ENCODE measurements at regions not wholly inside any gene's neighbourhood (a gene's known extent, or its start where the extent isn't known, plus 50 kb on each side); places are given as distances from the start of the nearest gene placed in this dataset.

DNA sequence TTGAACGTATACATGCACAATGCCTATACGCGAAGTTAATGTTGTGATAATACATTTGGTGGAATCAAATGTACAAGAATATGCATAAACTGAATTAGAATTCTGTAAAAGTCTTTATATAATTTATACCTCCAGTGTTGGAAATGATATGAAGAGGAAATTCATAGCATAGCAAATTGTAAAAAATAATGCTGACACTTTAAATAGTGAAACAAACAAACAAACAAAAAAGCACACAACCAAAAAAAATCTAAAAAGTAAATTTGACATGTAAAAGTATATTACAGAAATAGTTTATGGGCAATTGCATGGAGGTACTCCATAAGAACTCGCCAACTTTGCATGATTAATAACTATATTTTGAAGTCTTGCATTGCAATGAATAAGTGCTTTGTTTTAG is 780.9 kb downstream of the TBC1D32 start:
- Histone ChIP-seq H3K4me1 (no peaks in the 10 kb centered on the region), H3K27ac (no peak overlapping the region), H3K36me3 (no peaks in the 10 kb centered on the region), H3K4me3 (no peak overlapping the region), H3K9me3 (no peaks in the 10 kb centered on the region), H3K27me3 (replicated peaks in 1 of 7) (no peaks in the 10 kb centered on the region)
- intact Hi-C loops (cut with DNase I; ENCODE audit: low total_unique reads) = no loop called here
- no peak for DNase-seq
- no peak for TF ChIP-seq POLR2AphosphoS5 (IDR thresholded peaks at IDR 0.05)
- no peak for TF ChIP-seq POLR2A (IDR thresholded peaks at IDR 0.05)
- TF ChIP-seq, protein P1, sequence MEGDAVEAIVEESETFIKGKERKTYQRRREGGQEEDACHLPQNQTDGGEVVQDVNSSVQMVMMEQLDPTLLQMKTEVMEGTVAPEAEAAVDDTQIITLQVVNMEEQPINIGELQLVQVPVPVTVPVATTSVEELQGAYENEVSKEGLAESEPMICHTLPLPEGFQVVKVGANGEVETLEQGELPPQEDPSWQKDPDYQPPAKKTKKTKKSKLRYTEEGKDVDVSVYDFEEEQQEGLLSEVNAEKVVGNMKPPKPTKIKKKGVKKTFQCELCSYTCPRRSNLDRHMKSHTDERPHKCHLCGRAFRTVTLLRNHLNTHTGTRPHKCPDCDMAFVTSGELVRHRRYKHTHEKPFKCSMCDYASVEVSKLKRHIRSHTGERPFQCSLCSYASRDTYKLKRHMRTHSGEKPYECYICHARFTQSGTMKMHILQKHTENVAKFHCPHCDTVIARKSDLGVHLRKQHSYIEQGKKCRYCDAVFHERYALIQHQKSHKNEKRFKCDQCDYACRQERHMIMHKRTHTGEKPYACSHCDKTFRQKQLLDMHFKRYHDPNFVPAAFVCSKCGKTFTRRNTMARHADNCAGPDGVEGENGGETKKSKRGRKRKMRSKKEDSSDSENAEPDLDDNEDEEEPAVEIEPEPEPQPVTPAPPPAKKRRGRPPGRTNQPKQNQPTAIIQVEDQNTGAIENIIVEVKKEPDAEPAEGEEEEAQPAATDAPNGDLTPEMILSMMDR (IDR thresholded peaks at IDR 0.05 in 8 of 11, conservative IDR thresholded peaks at IDR 0.05 in 3 of 11) = no peak
- 86 to 94% (median 91%) methylated on average over 4 of the region's 4 CpGs for WGBS, 5 donors

DNA sequence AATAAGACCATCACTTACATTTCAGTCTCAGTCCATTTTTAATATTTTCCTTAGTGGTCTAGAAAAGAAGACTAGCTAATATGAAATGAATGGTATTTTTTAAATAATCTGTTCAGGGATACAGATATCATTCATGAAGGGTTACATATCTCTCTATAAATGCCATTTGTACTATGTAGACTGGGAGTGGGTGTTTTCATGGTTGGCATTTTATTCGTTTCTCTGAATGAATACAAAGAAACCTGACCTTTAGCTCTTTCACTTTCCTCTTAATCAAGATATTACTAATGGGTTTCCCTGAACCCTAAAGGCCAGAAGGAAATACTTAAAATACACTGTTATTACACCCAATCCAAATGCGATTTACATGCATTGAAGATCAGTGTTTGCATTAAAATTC is 788.9 kb downstream of the TBC1D32 start:
- no peaks in the 10 kb centered on the region for H3K36me3 ChIP-seq
- intact Hi-C loops (cut with DNase I; ENCODE audit: low total_unique reads) = no loop called here
- no peaks in the 10 kb centered on the region for H3K4me1 ChIP-seq
- no peaks in the 10 kb centered on the region for H3K27me3 ChIP-seq (replicated peaks in 1 of 7)
- H3K27ac ChIP-seq = no peak overlapping the region
- no peak for TF ChIP-seq POLR2AphosphoS5 (IDR thresholded peaks at IDR 0.05)
- no peak for TF ChIP-seq POLR2A (IDR thresholded peaks at IDR 0.05)
- DNase-seq = no peak
- WGBS, 5 donors = 49 to 71% (median 55%) methylated on average over 2 of the region's 2 CpGs
- H3K4me3 ChIP-seq = no peak overlapping the region
- H3K9me3 ChIP-seq = no peaks in the 10 kb centered on the region

DNA sequence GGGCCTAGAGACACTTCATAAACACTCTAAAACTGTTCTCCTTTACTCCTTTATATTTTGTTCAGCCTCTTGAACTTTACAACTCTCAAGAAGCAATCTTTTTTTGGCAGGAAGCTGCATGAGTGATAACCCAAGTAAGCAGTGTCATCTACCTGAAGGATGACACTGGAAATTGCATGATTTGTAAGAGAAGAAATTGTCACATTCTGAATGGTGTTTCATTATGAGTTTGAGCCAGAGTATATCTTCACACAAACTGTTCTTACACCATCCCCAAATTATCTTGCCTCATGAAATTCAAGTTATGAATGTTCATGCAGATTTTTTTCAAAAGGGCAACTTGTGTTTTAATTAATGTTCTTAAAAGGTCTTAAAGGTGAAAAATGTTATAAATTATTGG is 799.3 kb downstream of the TBC1D32 start:
- Histone ChIP-seq H3K27ac (no peak overlapping the region), H3K4me1 (no peaks in the 10 kb centered on the region), H3K36me3 (no peaks in the 10 kb centered on the region), H3K9me3 (peaks cover 0 to 5% (median 3%) of the 10 kb centered on the region in 8 donors), H3K4me3 (no peak overlapping the region), H3K27me3 (replicated peaks in 1 of 7) (no peaks in the 10 kb centered on the region)
- intact Hi-C loops (cut with DNase I; ENCODE audit: low total_unique reads) = no loop called here
- TF ChIP-seq POLR2A (IDR thresholded peaks at IDR 0.05) = no peak
- TF ChIP-seq POLR2AphosphoS5 (IDR thresholded peaks at IDR 0.05) = no peak
- TF ChIP-seq, protein P1 (IDR thresholded peaks at IDR 0.05 in 8 of 11, conservative IDR thresholded peaks at IDR 0.05 in 3 of 11) = no peak
- DNase-seq = no peak

DNA sequence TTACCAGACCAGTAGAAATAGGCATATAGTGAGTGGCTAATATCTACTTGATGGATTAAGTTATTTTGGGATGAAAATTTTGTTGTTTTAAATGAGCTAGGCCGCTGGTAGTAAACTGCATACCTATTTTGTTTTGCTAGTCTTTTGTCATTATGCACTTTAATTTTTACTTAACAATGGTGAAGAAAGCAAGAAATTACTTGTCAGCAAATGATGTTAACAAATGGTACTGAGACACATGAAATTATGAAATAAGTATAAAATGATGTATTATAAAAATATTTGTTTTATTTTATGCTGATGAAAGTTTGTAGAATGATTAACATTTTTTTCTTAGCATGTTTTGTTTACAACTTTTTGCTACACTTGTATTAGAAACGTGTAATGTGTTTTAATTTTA is 807.7 kb downstream of the TBC1D32 start:
- TF ChIP-seq POLR2A (IDR thresholded peaks at IDR 0.05) = no peak
- TF ChIP-seq POLR2AphosphoS5 (IDR thresholded peaks at IDR 0.05) = no peak
- TF ChIP-seq, protein P1 (IDR thresholded peaks at IDR 0.05 in 8 of 11, conservative IDR thresholded peaks at IDR 0.05 in 3 of 11) = no peak
- Histone ChIP-seq H3K4me1 (no peaks in the 10 kb centered on the region), H3K27ac (no peak overlapping the region), H3K36me3 (no peaks in the 10 kb centered on the region), H3K4me3 (no peak overlapping the region), H3K9me3 (peaks cover 0 to 6% (median 0%) of the 10 kb centered on the region in 8 donors), H3K27me3 (replicated peaks in 1 of 7) (no peaks in the 10 kb centered on the region)
- intact Hi-C loops (cut with DNase I; ENCODE audit: low total_unique reads) = no loop called here
- DNase-seq = no peak
- 72 to 85% (median 83%) methylated on average over 2 of the region's 2 CpGs for WGBS, 5 donors

DNA sequence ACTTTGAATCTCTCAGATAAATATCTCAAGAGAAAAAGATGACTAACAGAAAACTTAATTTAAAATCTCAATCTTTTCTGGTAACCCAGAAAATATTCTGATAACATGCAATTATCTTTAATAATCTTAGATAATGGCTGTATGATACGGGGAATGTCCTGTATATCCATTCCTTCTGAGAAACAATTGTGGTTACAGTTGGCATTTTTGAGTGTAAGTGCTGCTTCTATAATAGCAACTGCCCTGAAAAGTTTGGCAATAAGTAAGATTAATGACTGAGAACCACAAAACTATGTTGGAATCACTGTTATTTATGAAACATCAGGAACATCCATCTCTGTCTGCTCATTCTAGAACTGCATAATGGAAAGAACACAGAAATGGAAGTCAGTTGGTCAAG is 819.7 kb downstream of the TBC1D32 start:
- H3K4me1 ChIP-seq = no peaks in the 10 kb centered on the region
- DNase-seq = no peak
- TF ChIP-seq, protein P1 (IDR thresholded peaks at IDR 0.05 in 8 of 11, conservative IDR thresholded peaks at IDR 0.05 in 3 of 11) = no peak
- TF ChIP-seq POLR2A (IDR thresholded peaks at IDR 0.05) = no peak
- TF ChIP-seq POLR2AphosphoS5 (IDR thresholded peaks at IDR 0.05) = no peak
- no peak overlapping the region for H3K4me3 ChIP-seq
- WGBS, 5 donors = 72 to 88% (median 77%) methylated on average over 1 of the region's 1 CpG
- intact Hi-C loops (cut with DNase I; ENCODE audit: low total_unique reads) = no loop called here
- peaks cover 0 to 23% (median 9%) of the 10 kb centered on the region in 8 donors for H3K9me3 ChIP-seq
- no peak overlapping the region for H3K27ac ChIP-seq
- H3K36me3 ChIP-seq = no peaks in the 10 kb centered on the region
- no peaks in the 10 kb centered on the region for H3K27me3 ChIP-seq (replicated peaks in 1 of 7)

All from spleen (tissue), 11 donors.